ENCODE measurements at regions not wholly inside any gene's neighbourhood (a gene's known extent, or its start where the extent isn't known, plus 50 kb on each side); places are given as distances from the start of the nearest gene placed in this dataset.
"Not testable (repeated sequence)": the region's sequence is repeated elsewhere in the genome, so short reads cannot be mapped to it uniquely, and the experiment has no call there.

- DNase-seq: no peak
Measured at GRCh38 chr14:85172889-85173477, 357.0 kb upstream of the FLRT2 start.

- DNase-seq: no peak
Measured at GRCh38 chr14:85175556-85175955, 354.4 kb upstream of the FLRT2 start.

GRCh38 chr14:85178864-85179263 lies 351.1 kb upstream of the FLRT2 start:
- DNase-seq: no peak

GRCh38 chr14:85180876-85181275 lies 349.1 kb upstream of the FLRT2 start:
- DNase-seq: no peak

GRCh38 chr14:85182282-85182681 lies 347.7 kb upstream of the FLRT2 start:
- no peak for DNase-seq

GRCh38 chr14:85186082-85186481 lies 343.9 kb upstream of the FLRT2 start:
- DNase-seq: no peak

GRCh38 chr14:85187521-85187920 lies 342.4 kb upstream of the FLRT2 start:
- no peak for DNase-seq

GRCh38 chr14:85188836-85189235 lies 341.1 kb upstream of the FLRT2 start:
- no peak for DNase-seq

GRCh38 chr14:85189253-85189652 lies 340.7 kb upstream of the FLRT2 start:
- not testable (repeated sequence) for DNase-seq

- DNase-seq: no peak
Measured at GRCh38 chr14:85190251-85190650, 339.7 kb upstream of the FLRT2 start.

- DNase-seq: no peak
Measured at GRCh38 chr14:85191986-85192385, 338.0 kb upstream of the FLRT2 start.

GRCh38 chr14:85195872-85196477 lies 334.0 kb upstream of the FLRT2 start:
- no peak for DNase-seq

GRCh38 chr14:85198001-85198400 lies 331.9 kb upstream of the FLRT2 start:
- DNase-seq: no peak

- no peak for DNase-seq
Measured at GRCh38 chr14:85205875-85206274, 324.1 kb upstream of the FLRT2 start.

- no peak for DNase-seq
Measured at GRCh38 chr14:85214471-85214870, 315.5 kb upstream of the FLRT2 start.

- no peak for DNase-seq
Measured at GRCh38 chr14:85217412-85217811, 312.5 kb upstream of the FLRT2 start.

GRCh38 chr14:85218982-85219381 lies 311.0 kb upstream of the FLRT2 start:
- no peak for DNase-seq

- DNase-seq: no peak
Measured at GRCh38 chr14:85221832-85222231, 308.1 kb upstream of the FLRT2 start.

GRCh38 chr14:85222341-85222740 lies 307.6 kb upstream of the FLRT2 start:
- no peak for DNase-seq

GRCh38 chr14:85223667-85224066 lies 306.3 kb upstream of the FLRT2 start:
- DNase-seq: no peak

- DNase-seq: no peak
Measured at GRCh38 chr14:85224241-85224640, 305.7 kb upstream of the FLRT2 start.

- DNase-seq: no peak
Measured at GRCh38 chr14:85233756-85234155, 296.2 kb upstream of the FLRT2 start.

GRCh38 chr14:85234156-85235025 lies 295.6 kb upstream of the FLRT2 start:
- DNase-seq: no peak

- no peak for DNase-seq
Measured at GRCh38 chr14:85235868-85236267, 294.1 kb upstream of the FLRT2 start.

All from NCI-H1048 (cell line).